Psoas muscle (tissue), 7 donors: ENCODE measurements at regions not wholly inside any gene's neighbourhood (a gene's known extent, or its start where the extent isn't known, plus 50 kb on each side); places are given as distances from the start of the nearest gene placed in this dataset.
"Not testable (repeated sequence)": the region's sequence is repeated elsewhere in the genome, so short reads cannot be mapped to it uniquely, and the experiment has no call there.

Source experiments
- ATAC-seq, 4 donors: fragments of 200-7000 bp; cut with Tn5 transposase; one replicate each; pipeline ENCODE4 v1.9.1; 2020; ENCODE audit warnings: moderate library complexity in 3 of 4, mild to moderate bottlenecking in 2 of 4
- DNase-seq, 2 donors: peaks; one replicate each; pipeline ENCODE4 v3.0.0-alpha.2; 2020
- H3K27ac ChIP-seq: fragments of 200-600 bp; one replicate; pipeline ENCODE4 v1.8.0; 2022
- H3K27me3 ChIP-seq, 3 donors: fragments of 200-600 bp in 1 of 3; one replicate each; pipeline versions ENCODE4 v1.6.1 to v1.8.0; 2013 to 2022; ENCODE audit warnings: low read length in 2 of 3, mild to moderate bottlenecking in 2 of 3, moderate library complexity in 1 of 3; ENCODE audit not compliant: insufficient read depth in 3 of 3
- H3K36me3 ChIP-seq, 2 donors: fragments of 200-600 bp in 1 of 2; one replicate each; pipeline versions ENCODE4 v1.6.1 to v1.8.0; 2013 to 2022; ENCODE audit warnings: low read depth in 1 of 2, mild to moderate bottlenecking in 1 of 2, moderate library complexity in 1 of 2; ENCODE audit not compliant: insufficient read depth in 1 of 2
- H3K4me1 ChIP-seq: fragments of 200-600 bp; one replicate; pipeline ENCODE4 v1.8.0; 2022
- H3K4me3 ChIP-seq: fragments of 200-600 bp; one replicate; pipeline ENCODE4 v1.8.0; 2022; ENCODE audit warnings: mild to moderate bottlenecking
- H3K9me3 ChIP-seq: fragments of 200-600 bp; one replicate; pipeline ENCODE4 v1.8.0; 2022
- CTCF ChIP-seq: fragments of 200-600 bp; IDR thresholded peaks from one replicate; pipeline ENCODE4 v1.8.0; 2022; ENCODE audit warnings: antibody characterized with exemption
- WGBS, 3 donors: extraction: QIAGEN DNeasy Blood & Tissue Kit; methylation state at CpG; one replicate each; pipeline versions ENCODE4 v1.1.6 to v1.1.7; 2013; 5-methylcytosine and 5-hydroxymethylcytosine counted together
- intact Hi-C, 2 donors: fragments of 100-400 bp; cut with DNase I; formaldehyde crosslinking; loops; one replicate each; pipeline versions ENCODE4 v1.11.0 to v1.14.2; 2022
- donor health status: healthy with polysubstance abuse.
- donor health status: DM: no; HTN: no; CAD: no; lungs with moderate emphysema.
- donor health status: Bipolar disorder and iron deficiency.
- donor health status: healthy.
- donor health status: DM: yes; HTN: yes; CAD: no.
- donor health status: DM: no; HTN: no; CAD: no.
- donor health status: DM: yes; HTN: yes; CAD: no.

DNA sequence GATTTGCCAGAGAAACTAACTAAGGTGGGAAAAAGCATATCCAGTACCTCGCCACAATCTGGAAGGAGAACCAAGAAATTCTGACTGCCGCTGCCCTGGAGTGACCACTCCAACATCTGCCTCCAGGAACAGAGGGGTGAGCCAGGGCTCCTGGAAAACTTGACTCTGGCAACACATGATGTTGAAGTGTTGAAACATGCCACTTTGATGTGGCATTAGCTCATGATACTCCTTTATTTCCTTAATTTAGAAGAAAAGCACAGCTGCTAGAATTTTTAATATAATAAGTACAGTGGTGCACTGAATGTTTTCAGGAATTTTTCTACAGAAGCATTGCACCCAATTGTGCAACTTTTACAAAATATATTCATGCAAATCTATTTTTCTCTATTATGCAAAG is 109.9 kb upstream of the BCL6 start:
- Histone ChIP-seq H3K4me1 (peaks cover 16% of the 10 kb centered on the region), H3K9me3 (peaks cover 6% of the 10 kb centered on the region), H3K27ac (no peak overlapping the region), H3K4me3 (no peak overlapping the region), H3K36me3 (no peaks in the 10 kb centered on the region), H3K27me3 (no peaks in the 10 kb centered on the region)
- WGBS, 3 donors, result 49 to 82% (median 61%) methylated on average over 2 of the region's 2 CpGs
- no peak for TF ChIP-seq CTCF
- ATAC-seq, result no peak
- intact Hi-C loops, result loop anchor here (5.0 to 10.0 kb wide), 2 partner anchors 57 to 100 kb away; no protein-coding TSS in a partner anchor
- no peak for DNase-seq

DNA sequence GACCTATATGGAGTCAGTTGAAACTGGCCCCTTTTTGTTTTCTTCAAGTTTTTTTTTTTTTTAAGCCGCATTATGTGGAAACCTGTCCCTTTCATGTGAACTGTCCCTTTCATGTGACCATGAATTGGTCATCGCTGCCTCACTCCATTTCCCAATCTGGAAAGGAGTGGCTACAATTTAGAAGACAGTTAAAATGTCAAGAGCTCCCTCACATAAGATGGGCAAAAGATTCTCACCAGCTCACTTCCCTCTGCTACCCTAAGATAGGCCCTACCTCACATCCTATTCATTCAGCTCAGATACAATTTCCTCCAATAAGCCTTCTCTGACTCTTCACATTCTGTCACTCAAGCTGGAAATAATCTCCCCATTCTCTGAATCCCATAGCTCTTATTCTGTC is 111.3 kb upstream of the BCL6 start:
- peaks cover 6% of the 10 kb centered on the region for H3K9me3 ChIP-seq
- 63 to 93% (median 69%) methylated on average over 2 of the region's 2 CpGs for WGBS, 3 donors
- intact Hi-C loops, result loop anchor here (5.0 to 10.0 kb wide), 2 partner anchors 56 to 102 kb away; no protein-coding TSS in a partner anchor
- TF ChIP-seq CTCF, result no peak
- no peaks in the 10 kb centered on the region for H3K27me3 ChIP-seq
- H3K4me1 ChIP-seq, result peaks cover 16% of the 10 kb centered on the region
- no peak overlapping the region for H3K4me3 ChIP-seq
- ATAC-seq, result peak; percentile 77 to 87 (median 84)
- H3K27ac ChIP-seq, result peak overlapping the region; percentile 58
- DNase-seq, result no peak
- H3K36me3 ChIP-seq, result no peaks in the 10 kb centered on the region

DNA sequence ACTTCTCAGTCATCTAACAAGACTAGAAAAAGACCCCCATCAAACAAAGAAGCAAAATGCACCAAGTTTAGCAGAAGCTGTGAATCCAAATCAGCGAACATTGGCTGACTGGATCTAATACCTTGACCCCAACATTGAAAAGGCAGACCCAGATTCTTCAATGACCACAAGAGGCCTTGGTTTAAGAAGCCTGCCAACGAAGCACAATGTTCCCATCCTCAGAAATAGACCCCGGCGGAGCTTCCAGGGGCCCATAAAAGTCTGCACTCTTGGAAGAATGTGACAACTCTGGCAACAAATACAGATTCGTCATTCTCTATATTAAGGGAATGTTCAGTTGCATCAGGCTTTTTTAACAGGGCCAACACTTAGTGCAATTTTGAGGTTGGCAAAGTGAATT is 112.8 kb upstream of the BCL6 start:
- intact Hi-C loops, result loop anchor here (5.0 to 10.0 kb wide), 2 partner anchors 54 to 103 kb away; no protein-coding TSS in a partner anchor
- Histone ChIP-seq H3K36me3 (no peaks in the 10 kb centered on the region), H3K4me1 (peaks cover 16% of the 10 kb centered on the region), H3K27ac (peak overlapping the region; percentile 58), H3K27me3 (no peaks in the 10 kb centered on the region), H3K4me3 (no peak overlapping the region), H3K9me3 (peaks cover under 1% of the 10 kb centered on the region)
- ATAC-seq, result peak; percentile 73 to 91 (median 86)
- peak; percentile 29 to 81 for DNase-seq
- no peak for TF ChIP-seq CTCF
- WGBS, 3 donors, result 27 to 48% (median 35%) methylated on average over 5 of the region's 5 CpGs

DNA sequence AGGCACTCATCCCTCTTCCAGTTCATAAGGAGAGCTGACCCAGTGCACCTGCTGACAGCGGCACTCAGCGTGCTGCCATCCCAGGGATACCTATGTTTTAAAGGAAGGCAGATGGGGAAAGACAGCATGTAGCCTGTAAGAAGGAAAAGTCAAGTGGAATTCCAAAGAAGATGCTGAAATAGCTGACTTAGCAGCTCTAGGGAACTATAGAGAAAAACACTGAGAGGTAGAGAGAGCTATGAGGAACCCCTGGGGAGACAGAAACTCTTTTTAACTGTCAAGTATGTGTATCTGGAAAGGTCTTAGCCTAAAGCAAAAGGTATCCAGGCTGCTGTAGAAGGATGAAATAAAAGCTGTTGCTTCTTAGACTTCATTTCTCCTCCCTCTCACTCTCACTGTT is 113.4 kb upstream of the BCL6 start:
- Histone ChIP-seq H3K27me3 (no peaks in the 10 kb centered on the region), H3K9me3 (no peaks in the 10 kb centered on the region), H3K4me1 (peaks cover 16% of the 10 kb centered on the region), H3K27ac (peak overlapping the region; percentile 58), H3K36me3 (no peaks in the 10 kb centered on the region), H3K4me3 (no peak overlapping the region)
- no peak for DNase-seq
- peak in 1 of 4 donors; percentile 9 for ATAC-seq
- intact Hi-C loops, result loop anchor here (5.0 to 10.0 kb wide), 2 partner anchors 54 to 104 kb away; no protein-coding TSS in a partner anchor
- no peak for TF ChIP-seq CTCF
- WGBS, 3 donors, result 78 to 91% (median 87%) methylated on average over 2 of the region's 2 CpGs

DNA sequence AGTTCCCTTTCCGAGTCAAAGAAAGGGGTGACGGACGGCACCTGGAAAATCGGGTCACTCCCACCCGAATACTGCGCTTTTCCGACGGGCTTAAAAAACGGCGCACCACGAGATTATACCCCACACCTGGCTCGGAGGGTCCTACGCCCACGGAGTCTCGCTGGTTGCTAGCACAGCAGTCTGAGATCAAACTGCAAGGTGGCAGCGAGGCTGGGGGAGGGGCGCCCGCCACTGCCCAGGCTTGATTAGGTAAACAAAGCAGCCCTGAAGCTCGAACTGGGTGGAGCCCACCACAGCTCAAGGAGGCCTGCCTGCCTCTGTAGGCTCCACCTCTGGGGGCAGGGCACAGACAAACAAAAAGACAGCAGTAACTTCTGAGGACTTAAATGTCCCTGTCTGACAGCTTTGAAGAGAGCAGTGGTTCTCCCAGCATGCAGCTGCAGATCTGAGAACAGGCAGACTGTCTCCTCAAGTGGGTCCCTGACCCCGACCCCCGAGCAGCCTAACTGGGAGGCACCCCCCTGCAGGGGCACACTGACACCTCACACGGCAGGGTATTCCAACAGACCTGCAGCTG is 117.5 kb upstream of the BCL6 start:
- ATAC-seq, intact Hi-C loops, DNase-seq, H3K4me3 ChIP-seq, H3K4me1 ChIP-seq, H3K27me3 ChIP-seq, H3K27ac ChIP-seq, H3K36me3 ChIP-seq, H3K9me3 ChIP-seq: not testable (repeated sequence)
- WGBS, 3 donors, result 30 to 40% (median 38%) methylated on average over 1 to 11 of the region's 22 CpGs
